NCI-H345 (cell line): ENCODE measurements at regions not wholly inside any gene's neighbourhood (a gene's known extent, or its start where the extent isn't known, plus 50 kb on each side); places are given as distances from the start of the nearest gene placed in this dataset.
"Not testable (repeated sequence)": the region's sequence is repeated elsewhere in the genome, so short reads cannot be mapped to it uniquely, and the experiment has no call there.

Experiments used
- DNase-seq: peaks from one replicate; lab custom pipeline; 2025; lab: John Stamatoyannopoulos, UW

GRCh38 chr20:60759651-60760050, 492.4 kb upstream of the CDH4 start:
- no peak for DNase-seq

- no peak for DNase-seq
Measured at GRCh38 chr20:60760256-60761000, 491.6 kb upstream of the CDH4 start.

- no peak for DNase-seq
Measured at GRCh38 chr20:60761056-60761455, 491.0 kb upstream of the CDH4 start.

GRCh38 chr20:60762386-60762785, 489.7 kb upstream of the CDH4 start:
- DNase-seq = no peak

GRCh38 chr20:60764328-60764727, 487.7 kb upstream of the CDH4 start:
- no peak for DNase-seq

- DNase-seq = no peak
Measured at GRCh38 chr20:60764771-60765170, 487.3 kb upstream of the CDH4 start.

- no peak for DNase-seq
Measured at GRCh38 chr20:60765821-60766403, 486.1 kb upstream of the CDH4 start.

- DNase-seq = no peak
Measured at GRCh38 chr20:60768216-60768615, 483.8 kb upstream of the CDH4 start.

GRCh38 chr20:60780388-60781025, 471.6 kb upstream of the CDH4 start:
- DNase-seq = no peak

- DNase-seq = no peak
Measured at GRCh38 chr20:60782959-60783625, 469.0 kb upstream of the CDH4 start.

- DNase-seq = no peak
Measured at GRCh38 chr20:60785301-60785700, 466.8 kb upstream of the CDH4 start.

- no peak for DNase-seq
Measured at GRCh38 chr20:60785785-60786184, 466.3 kb upstream of the CDH4 start.

GRCh38 chr20:60786686-60787217, 465.3 kb upstream of the CDH4 start:
- DNase-seq = no peak

- DNase-seq = no peak
Measured at GRCh38 chr20:60787276-60787675, 464.8 kb upstream of the CDH4 start.

GRCh38 chr20:60788070-60788469, 464.0 kb upstream of the CDH4 start:
- no peak for DNase-seq

GRCh38 chr20:60789399-60789798, 462.7 kb upstream of the CDH4 start:
- no peak for DNase-seq

GRCh38 chr20:60790339-60790738, 461.7 kb upstream of the CDH4 start:
- DNase-seq = not testable (repeated sequence)

GRCh38 chr20:60791823-60792222, 460.2 kb upstream of the CDH4 start:
- no peak for DNase-seq

- DNase-seq = no peak
Measured at GRCh38 chr20:60792941-60793340, 459.1 kb upstream of the CDH4 start.

- DNase-seq = no peak
Measured at GRCh38 chr20:60794674-60795073, 457.4 kb upstream of the CDH4 start.

GRCh38 chr20:60795651-60796050, 456.4 kb upstream of the CDH4 start:
- DNase-seq = no peak

- DNase-seq = no peak
Measured at GRCh38 chr20:60800185-60800584, 451.9 kb upstream of the CDH4 start.

GRCh38 chr20:60802676-60803075, 449.4 kb upstream of the CDH4 start:
- no peak for DNase-seq
